ENCODE measurements at regions not wholly inside any gene's neighbourhood (a gene's known extent, or its start where the extent isn't known, plus 50 kb on each side); places are given as distances from the start of the nearest gene placed in this dataset.

DNA sequence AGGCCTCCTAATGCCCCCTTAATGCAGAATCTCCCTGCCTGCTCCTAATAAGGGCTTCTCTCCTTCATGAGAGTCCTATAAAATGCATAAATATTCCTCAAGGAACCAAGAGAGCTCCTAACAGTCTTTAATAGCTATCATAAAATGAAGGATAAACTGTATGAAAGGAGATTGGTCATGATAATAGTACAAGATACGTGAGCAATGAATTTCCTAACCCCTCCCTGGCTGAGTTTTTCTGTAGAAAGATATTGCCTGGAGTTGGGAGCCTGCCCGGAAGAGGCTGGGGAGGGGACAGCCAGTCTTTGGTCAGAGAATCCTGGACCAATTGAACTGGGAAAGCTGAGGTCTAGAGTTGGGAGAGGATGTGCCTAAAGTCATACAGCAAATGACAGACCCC lies 321.9 kb upstream of the CDH5 start:
- intact Hi-C loops (cut with DNase I), result no loop called here
- ATAC-seq, result no peak
- Histone ChIP-seq H3K27ac (no peak overlapping the region), H3K4me1 (no peaks in the 10 kb centered on the region), H3K36me3 (no peaks in the 10 kb centered on the region), H3K9me3 (no peaks in the 10 kb centered on the region), H3K27me3 (no peaks in the 10 kb centered on the region), H3K4me3 (no peak overlapping the region)
- TF ChIP-seq, protein P1, sequence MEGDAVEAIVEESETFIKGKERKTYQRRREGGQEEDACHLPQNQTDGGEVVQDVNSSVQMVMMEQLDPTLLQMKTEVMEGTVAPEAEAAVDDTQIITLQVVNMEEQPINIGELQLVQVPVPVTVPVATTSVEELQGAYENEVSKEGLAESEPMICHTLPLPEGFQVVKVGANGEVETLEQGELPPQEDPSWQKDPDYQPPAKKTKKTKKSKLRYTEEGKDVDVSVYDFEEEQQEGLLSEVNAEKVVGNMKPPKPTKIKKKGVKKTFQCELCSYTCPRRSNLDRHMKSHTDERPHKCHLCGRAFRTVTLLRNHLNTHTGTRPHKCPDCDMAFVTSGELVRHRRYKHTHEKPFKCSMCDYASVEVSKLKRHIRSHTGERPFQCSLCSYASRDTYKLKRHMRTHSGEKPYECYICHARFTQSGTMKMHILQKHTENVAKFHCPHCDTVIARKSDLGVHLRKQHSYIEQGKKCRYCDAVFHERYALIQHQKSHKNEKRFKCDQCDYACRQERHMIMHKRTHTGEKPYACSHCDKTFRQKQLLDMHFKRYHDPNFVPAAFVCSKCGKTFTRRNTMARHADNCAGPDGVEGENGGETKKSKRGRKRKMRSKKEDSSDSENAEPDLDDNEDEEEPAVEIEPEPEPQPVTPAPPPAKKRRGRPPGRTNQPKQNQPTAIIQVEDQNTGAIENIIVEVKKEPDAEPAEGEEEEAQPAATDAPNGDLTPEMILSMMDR (IDR thresholded peaks at IDR 0.05), result no peak
- 51 to 73% methylated on average over 2 of the region's 2 CpGs for WGBS, 2 donors
- no peak for DNase-seq

DNA sequence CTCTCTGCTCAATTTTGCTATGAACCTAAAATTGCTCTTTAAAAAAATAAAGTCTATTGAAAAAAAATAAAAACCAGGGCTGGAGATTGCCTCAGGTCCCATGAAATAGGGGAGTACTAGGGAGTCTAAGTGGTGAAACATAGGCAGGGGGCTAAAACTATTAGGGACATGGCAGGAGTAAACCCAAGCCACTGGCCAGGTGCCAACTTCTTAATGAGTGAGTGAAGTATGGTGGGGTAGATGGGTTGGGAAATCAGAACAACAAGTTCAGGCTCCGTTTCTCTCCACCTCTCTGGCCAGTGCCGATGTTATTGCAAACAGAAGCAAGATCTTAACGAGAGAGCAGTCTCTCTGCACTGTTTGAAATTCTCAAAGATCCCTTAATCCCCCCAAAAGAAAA lies 322.4 kb upstream of the CDH5 start:
- intact Hi-C loops (cut with DNase I), result no loop called here
- Histone ChIP-seq H3K4me3 (no peak overlapping the region), H3K9me3 (no peaks in the 10 kb centered on the region), H3K36me3 (no peaks in the 10 kb centered on the region), H3K27ac (no peak overlapping the region), H3K4me1 (no peaks in the 10 kb centered on the region), H3K27me3 (no peaks in the 10 kb centered on the region)
- ATAC-seq, result no peak
- WGBS, 2 donors, result 96% methylated on average over 3 of the region's 3 CpGs
- TF ChIP-seq, protein P1 (IDR thresholded peaks at IDR 0.05), result no peak
- DNase-seq, result no peak

DNA sequence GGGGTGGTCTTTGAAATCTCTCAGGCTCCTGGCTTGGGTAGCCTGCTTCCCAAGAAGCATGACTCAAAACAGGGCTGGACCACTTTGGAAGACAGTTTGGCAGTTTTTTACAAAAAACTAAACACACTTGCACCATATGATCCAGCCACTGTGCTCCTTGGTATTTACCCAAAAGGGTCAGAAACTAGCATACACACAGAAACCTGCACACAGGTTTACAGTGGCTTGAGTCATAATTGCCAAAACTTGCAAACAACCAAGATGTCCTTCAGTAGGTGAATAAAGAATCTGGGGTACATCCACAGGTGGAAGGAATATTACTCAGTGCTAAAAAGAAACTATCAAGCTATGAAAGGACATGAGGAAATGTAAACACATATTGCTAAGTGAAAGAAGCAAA lies 323.2 kb upstream of the CDH5 start:
- ATAC-seq, result no peak
- H3K36me3 ChIP-seq, result no peaks in the 10 kb centered on the region
- no peaks in the 10 kb centered on the region for H3K27me3 ChIP-seq
- H3K27ac ChIP-seq, result no peak overlapping the region
- intact Hi-C loops (cut with DNase I), result no loop called here
- no peak for DNase-seq
- no peak overlapping the region for H3K4me3 ChIP-seq
- peaks cover 0 to 4% (median 0%) of the 10 kb centered on the region in 9 donors for H3K4me1 ChIP-seq
- H3K9me3 ChIP-seq, result no peaks in the 10 kb centered on the region
- TF ChIP-seq, protein P1 (IDR thresholded peaks at IDR 0.05), result no peak

DNA sequence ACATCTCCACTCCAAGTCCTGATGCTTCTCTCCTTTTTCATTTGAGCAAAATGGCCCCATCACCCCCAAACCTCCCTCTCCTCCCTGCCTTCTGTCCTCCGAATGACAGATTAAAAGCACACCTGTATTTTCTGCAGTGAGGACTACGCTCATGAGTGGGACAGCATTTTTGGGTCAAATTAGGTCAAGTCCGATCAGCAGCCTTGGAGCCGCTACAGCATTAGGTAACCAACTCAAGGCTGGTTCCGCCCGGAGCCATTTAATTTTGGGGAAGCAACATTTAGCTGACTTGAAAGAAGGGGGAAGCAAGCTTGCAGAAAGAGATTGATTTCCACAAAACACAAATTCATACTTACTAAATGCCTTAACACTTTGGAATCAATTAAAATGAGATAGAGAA lies 324.1 kb upstream of the CDH5 start:
- WGBS, 2 donors, result 93% methylated on average over 6 of the region's 6 CpGs
- intact Hi-C loops (cut with DNase I), result no loop called here
- H3K9me3 ChIP-seq, result no peaks in the 10 kb centered on the region
- ATAC-seq, result no peak
- TF ChIP-seq, protein P1 (IDR thresholded peaks at IDR 0.05), result no peak
- no peak for DNase-seq
- H3K36me3 ChIP-seq, result no peaks in the 10 kb centered on the region
- no peak overlapping the region for H3K27ac ChIP-seq
- no peak overlapping the region for H3K4me3 ChIP-seq
- peaks cover 0 to 9% (median 2%) of the 10 kb centered on the region in 9 donors for H3K4me1 ChIP-seq
- no peaks in the 10 kb centered on the region for H3K27me3 ChIP-seq

DNA sequence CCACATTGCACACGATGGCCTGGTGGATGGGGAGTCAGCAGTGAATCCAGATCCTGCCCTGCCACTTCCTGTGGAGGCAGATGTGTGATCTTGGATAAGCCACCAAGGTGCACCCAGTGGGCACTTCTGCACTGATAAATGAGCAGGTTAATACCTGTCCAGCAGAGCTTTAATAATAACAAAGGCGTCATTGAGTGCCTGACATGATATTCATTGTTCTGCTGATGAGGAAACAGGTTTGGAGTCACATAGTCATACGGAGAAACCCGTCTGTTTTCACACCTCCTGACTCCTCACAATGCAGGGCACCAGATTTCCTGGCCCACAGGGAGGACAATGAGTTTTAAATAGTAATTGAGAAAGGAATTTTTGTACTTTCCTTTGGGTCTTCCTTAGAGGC lies 324.6 kb upstream of the CDH5 start:
- intact Hi-C loops (cut with DNase I), result no loop called here
- no peak for ATAC-seq
- 62 to 71% methylated on average over 4 of the region's 4 CpGs for WGBS, 2 donors

More for the DNA sequence above, 324.6 kb upstream of the CDH5 start:
- Histone ChIP-seq H3K36me3 (no peaks in the 10 kb centered on the region), H3K27me3 (no peaks in the 10 kb centered on the region), H3K9me3 (no peaks in the 10 kb centered on the region), H3K4me1 (peaks cover 0 to 13% (median 7%) of the 10 kb centered on the region in 9 donors), H3K4me3 (no peak overlapping the region), H3K27ac (no peak overlapping the region)
- TF ChIP-seq, protein P1 (IDR thresholded peaks at IDR 0.05), result no peak
- DNase-seq, result no peak
